B cell (primary cell): ENCODE measurements at regions not wholly inside any gene's neighbourhood (a gene's known extent, or its start where the extent isn't known, plus 50 kb on each side); places are given as distances from the start of the nearest gene placed in this dataset.

Experiments used
- ATAC-seq: fragments of 200-7000 bp; cut with Tn5 transposase; one replicate; pipeline ENCODE4 v1.10.0; 2021; ENCODE audit warnings: low read depth, mild to moderate bottlenecking, moderate number of reproducible peaks, moderate library complexity
- CTCF ChIA-PET: fragments of 350-600 bp; sonication (Branson Sonifier 250); formaldehyde crosslinking; loops from one replicate; lab custom pipeline; 2021; ENCODE audit warnings: antibody characterized with exemption, inconsistent platforms; lab: Charles Lee
- POLR2A ChIA-PET: fragments of 350-600 bp; sonication (Branson Sonifier 250); formaldehyde crosslinking; loops from one replicate; lab custom pipeline; 2021; ENCODE audit warnings: antibody characterized with exemption; lab: Charles Lee
- DNase-seq: peaks from one replicate; pipeline ENCODE4 v3.0.0; 2013
- H2AFZ ChIP-seq: 2 replicates; pipeline ENCODE4 v1.6.1; 2012; ENCODE audit warnings: mild to moderate bottlenecking, low read depth, low read length; ENCODE audit not compliant: insufficient read depth, poor library complexity, severe bottlenecking
- H3K27ac ChIP-seq, 2 donors: 1 replicate in 1 of 2; 2 replicates in 1 of 2; pipeline ENCODE4 v1.5.1; 2012 to 2013; ENCODE audit warnings: low read length in 2 of 2, mild to moderate bottlenecking in 2 of 2, moderate library complexity in 1 of 2
- H3K27me3 ChIP-seq, 4 experiments: fragments of 200-600 bp in 1 of 4; sonication (generic) in 1 of 4; replicated peaks in 1 of 4; 1 replicate in 2 of 4; 2 replicates in 2 of 4; pipeline versions ENCODE4 v1.6.1 to v1.7.0; 2013 to 2016; ENCODE audit warnings: low read length in 3 of 4, mild to moderate bottlenecking in 2 of 4, mixed read lengths in 1 of 4, moderate library complexity in 1 of 4; ENCODE audit not compliant: insufficient read depth in 4 of 4, control insufficient read depth in 3 of 4; ENCODE audit errors: control extremely low read depth in 1 of 4
- H3K36me3 ChIP-seq, 2 experiments: replicated peaks in 1 of 2; 1 replicate in 1 of 2; 2 replicates in 1 of 2; pipeline versions ENCODE4 v1.6.1 to v1.7.1; 2013; ENCODE audit warnings: low read length in 1 of 2; ENCODE audit not compliant: insufficient read depth in 2 of 2, control insufficient read depth in 1 of 2; ENCODE audit errors: control extremely low read depth in 1 of 2, extremely low read depth in 1 of 2
- H3K4me1 ChIP-seq, 2 donors: fragments of 200-600 bp in 1 of 2; sonication (generic) in 1 of 2; 1 replicate in 1 of 2; 2 replicates in 1 of 2; pipeline versions ENCODE4 v1.5.1 to v1.6.1; 2013 to 2017; ENCODE audit warnings: low read length in 2 of 2; ENCODE audit not compliant: control insufficient read depth in 2 of 2, insufficient read depth in 2 of 2
- H3K4me2 ChIP-seq: replicated peaks from 2 replicates; pipeline ENCODE3; 2012; ENCODE audit warnings: mild to moderate bottlenecking, low read depth, low read length; ENCODE audit not compliant: poor library complexity, severe bottlenecking
- H3K4me3 ChIP-seq, 5 experiments: fragments of 200-600 bp in 1 of 5; sonication (generic) in 1 of 5; 1 replicate in 3 of 5; 2 replicates in 2 of 5; pipeline versions ENCODE4 v1.5.1 to v1.7.0; 2011 to 2016; ENCODE audit warnings: low read length in 4 of 5, mild to moderate bottlenecking in 4 of 5, low read depth in 2 of 5, control low read depth in 1 of 5, moderate library complexity in 1 of 5; ENCODE audit not compliant: insufficient read depth in 1 of 5; ENCODE audit errors: control extremely low read depth in 1 of 5, extremely low read depth in 1 of 5
- H3K79me2 ChIP-seq: fragments of 200-600 bp; sonication (generic); one replicate; pipeline ENCODE4 v1.6.0; 2016; ENCODE audit warnings: low read length; ENCODE audit not compliant: control insufficient read depth, insufficient read depth
- H3K9ac ChIP-seq: fragments of 200-600 bp; sonication (generic); 2 replicates; pipeline ENCODE4 v1.6.1; 2017; ENCODE audit warnings: mild to moderate bottlenecking, low read length, moderate library complexity
- H3K9me3 ChIP-seq, 3 donors: one replicate each; pipeline versions ENCODE4 v1.6.1 to v1.7.1; 2013; ENCODE audit warnings: low read length in 2 of 3; ENCODE audit not compliant: control insufficient read depth in 2 of 3, insufficient read depth in 1 of 3; ENCODE audit errors: control extremely low read depth in 1 of 3
- H4K20me1 ChIP-seq: 2 replicates; pipeline ENCODE4 v1.6.0; 2012; ENCODE audit warnings: mild to moderate bottlenecking, low read length; ENCODE audit not compliant: insufficient read depth, control insufficient read depth, poor library complexity, severe bottlenecking
- H3K27ac Mint-ChIP-seq: one replicate; pipeline ENCODE4 v1.8.0; 2021; ENCODE audit warnings: mixed read lengths
- H3K27me3 Mint-ChIP-seq: one replicate; pipeline ENCODE4 v1.8.0; 2021; ENCODE audit warnings: mixed read lengths
- H3K4me1 Mint-ChIP-seq: one replicate; pipeline ENCODE4 v1.8.0; 2021; ENCODE audit warnings: mixed read lengths
- H3K4me3 Mint-ChIP-seq: one replicate; pipeline ENCODE4 v1.8.0; 2021; ENCODE audit warnings: mixed read lengths
- H3K9me3 Mint-ChIP-seq: one replicate; pipeline ENCODE4 v1.8.0; 2022; ENCODE audit warnings: mixed read lengths; ENCODE audit not compliant: insufficient read depth
- EZH2 ChIP-seq: IDR thresholded peaks from 2 replicates; pipeline ENCODE4 v1.6.1; 2012; ENCODE audit warnings: borderline replicate concordance, low read depth, mild to moderate bottlenecking, moderate library complexity, low read length; ENCODE audit not compliant: insufficient read depth, poor library complexity, severe bottlenecking
- WGBS: methylation state at CpG from one replicate; pipeline ENCODE4 v1.1.5; 2013; ENCODE audit warnings: missing lambda C conversion rate; ENCODE audit not compliant: insufficient coverage; 5-methylcytosine and 5-hydroxymethylcytosine counted together
- intact Hi-C: fragments of 100-400 bp; cut with micrococcal nuclease; formaldehyde crosslinking; loops from one replicate; pipeline ENCODE4 v1.10.0; 2022
- TF ChIP-seq, protein P1 (sequence below): fragments of 200-600 bp; IDR thresholded peaks from one replicate; pipeline ENCODE4 v1.8.0; 2022; ENCODE audit warnings: antibody characterized with exemption, mild to moderate bottlenecking

DNA sequence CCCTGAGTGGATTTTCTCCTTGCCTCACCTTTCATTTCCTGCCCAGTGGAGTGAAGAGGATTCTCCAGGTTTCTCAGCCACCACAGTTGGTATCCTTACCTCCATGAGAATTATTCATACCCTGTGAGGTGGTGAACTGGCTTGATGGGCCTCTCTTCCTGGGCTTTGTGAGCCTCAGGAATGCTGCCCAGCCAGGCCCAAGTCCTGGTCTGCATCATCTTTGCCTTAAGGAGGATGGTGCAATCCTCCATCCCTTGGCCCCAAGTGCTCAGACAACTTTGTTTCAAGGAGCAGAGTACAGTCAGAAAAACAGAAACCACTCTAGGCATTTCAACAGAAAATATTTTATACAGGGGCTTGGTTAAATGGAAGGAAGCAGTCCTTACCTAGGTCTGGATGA is 114.2 kb upstream of the CADM1 start:
- no peaks in the 10 kb centered on the region for H3K4me1 Mint-ChIP-seq
- ChIA-PET POLR2A (no interaction called here), CTCF (no interaction called here)
- Histone ChIP-seq H3K27me3 (no peaks in the 10 kb centered on the region), H3K9ac (no peak overlapping the region), H3K27ac (no peak overlapping the region), H2AFZ (no peak overlapping the region), H3K4me2 (no peak overlapping the region), H3K36me3 (no peaks in the 10 kb centered on the region), H3K79me2 (no peaks in the 10 kb centered on the region), H3K4me3 (no peak overlapping the region), H4K20me1 (no peaks in the 10 kb centered on the region), H3K4me1 (no peaks in the 10 kb centered on the region), H3K9me3 (peaks cover 0 to 9% (median 0%) of the 10 kb centered on the region in 3 donors)
- no peak overlapping the region for H3K27ac Mint-ChIP-seq
- no peaks in the 10 kb centered on the region for H3K27me3 Mint-ChIP-seq
- intact Hi-C loops, result no loop called here
- DNase-seq (no peak), ATAC-seq (no peak)
- no peak for TF ChIP-seq EZH2
- TF ChIP-seq, protein P1, sequence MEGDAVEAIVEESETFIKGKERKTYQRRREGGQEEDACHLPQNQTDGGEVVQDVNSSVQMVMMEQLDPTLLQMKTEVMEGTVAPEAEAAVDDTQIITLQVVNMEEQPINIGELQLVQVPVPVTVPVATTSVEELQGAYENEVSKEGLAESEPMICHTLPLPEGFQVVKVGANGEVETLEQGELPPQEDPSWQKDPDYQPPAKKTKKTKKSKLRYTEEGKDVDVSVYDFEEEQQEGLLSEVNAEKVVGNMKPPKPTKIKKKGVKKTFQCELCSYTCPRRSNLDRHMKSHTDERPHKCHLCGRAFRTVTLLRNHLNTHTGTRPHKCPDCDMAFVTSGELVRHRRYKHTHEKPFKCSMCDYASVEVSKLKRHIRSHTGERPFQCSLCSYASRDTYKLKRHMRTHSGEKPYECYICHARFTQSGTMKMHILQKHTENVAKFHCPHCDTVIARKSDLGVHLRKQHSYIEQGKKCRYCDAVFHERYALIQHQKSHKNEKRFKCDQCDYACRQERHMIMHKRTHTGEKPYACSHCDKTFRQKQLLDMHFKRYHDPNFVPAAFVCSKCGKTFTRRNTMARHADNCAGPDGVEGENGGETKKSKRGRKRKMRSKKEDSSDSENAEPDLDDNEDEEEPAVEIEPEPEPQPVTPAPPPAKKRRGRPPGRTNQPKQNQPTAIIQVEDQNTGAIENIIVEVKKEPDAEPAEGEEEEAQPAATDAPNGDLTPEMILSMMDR, result no peak
- H3K4me3 Mint-ChIP-seq, result no peak overlapping the region
- H3K9me3 Mint-ChIP-seq, result peaks cover 1% of the 10 kb centered on the region

DNA sequence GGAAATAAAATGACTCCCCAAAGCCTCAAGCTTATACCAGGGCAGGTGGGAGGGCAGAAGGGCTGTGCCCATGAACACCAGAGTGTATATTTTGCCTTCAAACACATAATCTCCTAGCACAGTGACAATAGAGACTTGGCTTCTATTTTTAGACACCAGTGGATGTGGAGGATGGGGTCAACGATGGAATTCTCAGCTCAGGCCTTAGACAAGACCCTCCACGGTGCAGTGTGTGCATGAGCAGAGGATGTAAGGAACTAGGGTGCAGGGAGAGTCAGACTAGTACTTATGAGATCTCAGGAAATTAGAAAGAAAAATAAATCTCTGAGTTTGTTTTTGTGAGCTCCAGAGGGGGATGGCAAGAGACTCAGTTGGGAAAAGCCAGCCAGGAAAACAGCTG is 113.6 kb upstream of the CADM1 start:
- Histone ChIP-seq H4K20me1 (no peaks in the 10 kb centered on the region), H3K4me2 (no peak overlapping the region), H2AFZ (no peak overlapping the region), H3K9ac (no peak overlapping the region), H3K4me3 (no peak overlapping the region), H3K36me3 (no peaks in the 10 kb centered on the region), H3K27me3 (no peaks in the 10 kb centered on the region), H3K9me3 (peaks cover 0 to 9% (median 0%) of the 10 kb centered on the region in 3 donors), H3K4me1 (no peaks in the 10 kb centered on the region), H3K79me2 (no peaks in the 10 kb centered on the region), H3K27ac (no peak overlapping the region)
- H3K27ac Mint-ChIP-seq, result no peak overlapping the region
- no peak overlapping the region for H3K4me3 Mint-ChIP-seq
- WGBS, result 15% methylated on average over 2 of the region's 2 CpGs
- H3K9me3 Mint-ChIP-seq, result peaks cover 1% of the 10 kb centered on the region
- ChIA-PET CTCF (no interaction called here), POLR2A (no interaction called here)
- ATAC-seq, result no peak
- intact Hi-C loops, result no loop called here
- H3K27me3 Mint-ChIP-seq, result no peaks in the 10 kb centered on the region
- no peak for DNase-seq
- H3K4me1 Mint-ChIP-seq, result no peaks in the 10 kb centered on the region
- no peak for TF ChIP-seq EZH2
- TF ChIP-seq, protein P1, result no peak
